OCI-LY1 (cell line): ENCODE measurements at regions not wholly inside any gene's neighbourhood (a gene's known extent, or its start where the extent isn't known, plus 50 kb on each side); places are given as distances from the start of the nearest gene placed in this dataset.

Experiments
- H2AFZ ChIP-seq: fragments of 200-600 bp; sonication (generic), shearing (Covaris generic); 2 replicates; pipeline ENCODE4 v1.6.0; 2014; ENCODE audit warnings: antibody characterized with exemption, mild to moderate bottlenecking, low read length
- H3F3A ChIP-seq: fragments of 200-600 bp; sonication (generic), shearing (Covaris generic); 2 replicates; pipeline ENCODE4 v1.6.0; 2014; ENCODE audit warnings: mild to moderate bottlenecking, antibody characterized with exemption, low read length, moderate library complexity; ENCODE audit not compliant: insufficient read depth
- H3K27ac ChIP-seq: fragments of 200-600 bp; sonication (generic); 2 replicates; pipeline ENCODE4 v1.5.1; 2014; ENCODE audit warnings: low read length, mixed run types, mild to moderate bottlenecking, low read depth; ENCODE audit not compliant: poor library complexity, severe bottlenecking
- H3K27me3 ChIP-seq: fragments of 200-600 bp; sonication (generic); 2 replicates; pipeline ENCODE4 v1.6.0; 2014; ENCODE audit warnings: antibody characterized with exemption, mild to moderate bottlenecking, low read length, moderate library complexity; ENCODE audit not compliant: insufficient read depth
- H3K36me3 ChIP-seq: fragments of 200-600 bp; sonication (generic); 2 replicates; pipeline ENCODE4 v1.6.1; 2014; ENCODE audit warnings: mild to moderate bottlenecking, antibody characterized with exemption, low read length, moderate library complexity, mixed read lengths; ENCODE audit not compliant: insufficient read depth
- H3K4me1 ChIP-seq: fragments of 200-600 bp; sonication (generic); 2 replicates; pipeline ENCODE4 v1.5.1; 2014; ENCODE audit warnings: mild to moderate bottlenecking, low read length, moderate library complexity; ENCODE audit not compliant: insufficient read depth, severe bottlenecking
- H3K4me2 ChIP-seq: fragments of 200-600 bp; sonication (generic), shearing (Covaris generic); 2 replicates; pipeline ENCODE4 v1.6.1; 2014; ENCODE audit warnings: low read length
- H3K4me3 ChIP-seq: fragments of 200-600 bp; sonication (generic); 2 replicates; pipeline ENCODE4 v1.5.1; 2014; ENCODE audit warnings: low read length, low read depth, mild to moderate bottlenecking, mixed read lengths; ENCODE audit not compliant: poor library complexity, severe bottlenecking
- H3K79me2 ChIP-seq: fragments of 200-600 bp; shearing (Covaris generic); 2 replicates; pipeline ENCODE4 v1.6.1; 2016; ENCODE audit warnings: mixed run types, low read length, mixed read lengths; ENCODE audit not compliant: insufficient read depth
- H3K9ac ChIP-seq: fragments of 200-600 bp; sonication (generic), shearing (Covaris generic); 2 replicates; pipeline ENCODE4 v1.6.1; 2014; ENCODE audit warnings: mild to moderate bottlenecking, low read length, mixed read lengths
- H3K9me2 ChIP-seq: fragments of 200-600 bp; sonication (generic), shearing (Covaris generic); 2 replicates; pipeline ENCODE4 v1.6.1; 2014; ENCODE audit warnings: low read depth, mild to moderate bottlenecking, low read length, mixed read lengths
- H3K9me3 ChIP-seq: fragments of 200-600 bp; shearing (Covaris generic); 2 replicates; pipeline ENCODE4 v1.6.1; 2014; ENCODE audit warnings: low read length, mixed read lengths
- H4K20me1 ChIP-seq: fragments of 200-600 bp; sonication (generic), shearing (Covaris generic); 2 replicates; pipeline ENCODE4 v1.6.0; 2016; ENCODE audit warnings: mild to moderate bottlenecking, low read length; ENCODE audit not compliant: insufficient read depth
- CTCF ChIP-seq: fragments of 200-600 bp; sonication (generic), shearing (Covaris generic); IDR thresholded peaks from 2 replicates; pipeline ENCODE4 v1.5.1; 2017; ENCODE audit warnings: mild to moderate bottlenecking, antibody characterized with exemption, low read length, moderate library complexity, mixed read lengths
- EZH2 ChIP-seq: fragments of 200-600 bp; sonication (generic), shearing (Covaris generic); IDR thresholded peaks from 2 replicates; pipeline ENCODE4 v1.8.0; 2017; ENCODE audit warnings: borderline replicate concordance, mixed run types, mild to moderate bottlenecking, antibody characterized with exemption, low read length, moderate library complexity, mixed read lengths

GRCh38 chr2:177051278-177051677 lies 161.3 kb upstream of the HNRNPA3 start:
- H3K9me3 ChIP-seq, result no peaks in the 10 kb centered on the region
- no peak overlapping the region for H3K4me2 ChIP-seq
- H4K20me1 ChIP-seq, result no peaks in the 10 kb centered on the region
- no peaks in the 10 kb centered on the region for H3K36me3 ChIP-seq
- H3K9me2 ChIP-seq, result no peaks in the 10 kb centered on the region
- no peak overlapping the region for H3K4me3 ChIP-seq
- H3F3A ChIP-seq, result no peaks in the 10 kb centered on the region
- H3K27me3 ChIP-seq, result no peaks in the 10 kb centered on the region
- no peak overlapping the region for H3K9ac ChIP-seq
- no peak for TF ChIP-seq CTCF
- no peak for TF ChIP-seq EZH2
- H3K79me2 ChIP-seq, result no peaks in the 10 kb centered on the region
- no peaks in the 10 kb centered on the region for H3K4me1 ChIP-seq
- no peak overlapping the region for H3K27ac ChIP-seq
- no peak overlapping the region for H2AFZ ChIP-seq

- no peak overlapping the region for H3K27ac ChIP-seq
- no peak overlapping the region for H3K9ac ChIP-seq
- H4K20me1 ChIP-seq, result no peaks in the 10 kb centered on the region
- H3K9me3 ChIP-seq, result no peaks in the 10 kb centered on the region
- H3K36me3 ChIP-seq, result no peaks in the 10 kb centered on the region
- H3K27me3 ChIP-seq, result no peaks in the 10 kb centered on the region
- no peak overlapping the region for H3K4me2 ChIP-seq
- H2AFZ ChIP-seq, result no peak overlapping the region
- TF ChIP-seq EZH2 (no peak), CTCF (no peak)
- H3K4me3 ChIP-seq, result no peak overlapping the region
- H3K9me2 ChIP-seq, result no peaks in the 10 kb centered on the region
- no peaks in the 10 kb centered on the region for H3F3A ChIP-seq
- no peaks in the 10 kb centered on the region for H3K79me2 ChIP-seq
- H3K4me1 ChIP-seq, result no peaks in the 10 kb centered on the region
Measured at GRCh38 chr2:177052471-177052870, 160.1 kb upstream of the HNRNPA3 start.

- no peaks in the 10 kb centered on the region for H3K9me2 ChIP-seq
- H3K9ac ChIP-seq, result no peak overlapping the region
- H3K9me3 ChIP-seq, result no peaks in the 10 kb centered on the region
- H3K4me1 ChIP-seq, result no peaks in the 10 kb centered on the region
- H3K4me3 ChIP-seq, result no peak overlapping the region
- no peaks in the 10 kb centered on the region for H4K20me1 ChIP-seq
- no peaks in the 10 kb centered on the region for H3K36me3 ChIP-seq
- TF ChIP-seq EZH2 (no peak), CTCF (no peak)
- H3K79me2 ChIP-seq, result no peaks in the 10 kb centered on the region
- no peak overlapping the region for H2AFZ ChIP-seq
- H3K27ac ChIP-seq, result no peak overlapping the region
- no peak overlapping the region for H3K4me2 ChIP-seq
- no peaks in the 10 kb centered on the region for H3K27me3 ChIP-seq
- H3F3A ChIP-seq, result no peaks in the 10 kb centered on the region
Measured at GRCh38 chr2:177053038-177053437, 159.6 kb upstream of the HNRNPA3 start.
